ENCODE measurements at regions not wholly inside any gene's neighbourhood (a gene's known extent, or its start where the extent isn't known, plus 50 kb on each side); places are given as distances from the start of the nearest gene placed in this dataset.

DNA sequence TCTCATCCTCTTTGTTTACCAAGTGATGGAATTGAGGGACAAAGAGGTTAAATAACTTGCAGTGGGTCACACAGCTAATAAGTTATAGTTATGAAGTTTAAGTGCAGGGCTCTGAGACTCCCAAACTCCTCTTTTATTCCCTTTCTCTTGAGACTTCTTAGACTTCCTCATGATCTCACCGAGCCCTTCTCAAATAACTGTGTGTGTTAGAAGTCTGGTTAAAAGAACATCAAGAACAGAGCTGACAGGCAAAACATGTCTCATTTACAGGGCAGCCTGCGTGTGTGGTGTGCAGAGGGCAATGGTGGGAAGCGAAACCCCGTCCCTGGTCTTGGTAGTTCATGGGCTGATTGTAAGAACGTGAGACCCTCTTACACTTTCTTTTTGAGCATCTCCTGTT, 368.0 kb downstream of the SLC4A3 start:
- TF ChIP-seq, protein P1, sequence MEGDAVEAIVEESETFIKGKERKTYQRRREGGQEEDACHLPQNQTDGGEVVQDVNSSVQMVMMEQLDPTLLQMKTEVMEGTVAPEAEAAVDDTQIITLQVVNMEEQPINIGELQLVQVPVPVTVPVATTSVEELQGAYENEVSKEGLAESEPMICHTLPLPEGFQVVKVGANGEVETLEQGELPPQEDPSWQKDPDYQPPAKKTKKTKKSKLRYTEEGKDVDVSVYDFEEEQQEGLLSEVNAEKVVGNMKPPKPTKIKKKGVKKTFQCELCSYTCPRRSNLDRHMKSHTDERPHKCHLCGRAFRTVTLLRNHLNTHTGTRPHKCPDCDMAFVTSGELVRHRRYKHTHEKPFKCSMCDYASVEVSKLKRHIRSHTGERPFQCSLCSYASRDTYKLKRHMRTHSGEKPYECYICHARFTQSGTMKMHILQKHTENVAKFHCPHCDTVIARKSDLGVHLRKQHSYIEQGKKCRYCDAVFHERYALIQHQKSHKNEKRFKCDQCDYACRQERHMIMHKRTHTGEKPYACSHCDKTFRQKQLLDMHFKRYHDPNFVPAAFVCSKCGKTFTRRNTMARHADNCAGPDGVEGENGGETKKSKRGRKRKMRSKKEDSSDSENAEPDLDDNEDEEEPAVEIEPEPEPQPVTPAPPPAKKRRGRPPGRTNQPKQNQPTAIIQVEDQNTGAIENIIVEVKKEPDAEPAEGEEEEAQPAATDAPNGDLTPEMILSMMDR (IDR thresholded peaks at IDR 0.05) = no peak
- TF ChIP-seq POLR2A (IDR thresholded peaks at IDR 0.05) = no peak

All from breast epithelium (tissue), 3 donors.